SK-N-MC (cell line): ENCODE measurements at regions not wholly inside any gene's neighbourhood (a gene's known extent, or its start where the extent isn't known, plus 50 kb on each side); places are given as distances from the start of the nearest gene placed in this dataset.

Experiments used
- FOXP2 ChIP-seq: optimal IDR thresholded peaks from 2 replicates; pipeline ENCODE3; 2011; ENCODE audit warnings: mild to moderate bottlenecking, moderate library complexity; ENCODE audit not compliant: insufficient read depth; ENCODE audit errors: extremely low read length, control extremely low read depth
- POLR2AphosphoS5 ChIP-seq: IDR thresholded peaks from 2 replicates; pipeline ENCODE4 v1.6.1; 2012; ENCODE audit warnings: mild to moderate bottlenecking, low read depth, low read length, borderline replicate concordance

GRCh38 chr6:170137176-170137891 lies 153.5 kb downstream of the DLL1 start:
- no peak for TF ChIP-seq POLR2AphosphoS5
- TF ChIP-seq FOXP2 = no peak
